ENCODE measurements at regions not wholly inside any gene's neighbourhood (a gene's known extent, or its start where the extent isn't known, plus 50 kb on each side); places are given as distances from the start of the nearest gene placed in this dataset.

DNA sequence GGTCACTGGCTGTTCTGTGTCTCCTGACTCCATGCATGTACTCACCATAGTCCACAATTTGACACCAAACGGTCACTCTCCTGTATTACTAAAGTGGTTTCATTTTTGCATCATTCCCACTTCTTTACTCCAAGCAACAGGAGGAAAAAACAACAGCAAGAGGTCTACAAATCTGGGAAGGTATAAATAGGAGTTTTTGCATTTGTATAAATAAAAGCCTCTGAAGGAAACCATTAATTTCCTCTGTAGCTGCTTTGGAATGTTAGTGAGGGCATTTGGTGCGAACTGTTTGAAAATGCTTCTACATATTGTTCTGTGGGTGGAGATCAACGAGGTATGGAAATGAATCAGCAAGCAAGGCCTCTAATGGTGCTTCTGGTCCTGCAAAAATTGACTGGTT is 148.5 kb upstream of the DLX2 start:
- peak; percentile 78 for DNase-seq
- no peaks in the 10 kb centered on the region for H3K9me3 ChIP-seq (ENCODE audit: low read depth)
- H3K4me1 ChIP-seq (ENCODE audit: insufficient read depth): peaks cover 67% of the 10 kb centered on the region
- H3K4me2 ChIP-seq (ENCODE audit: unreplicated experiment): peak overlapping the region; percentile 65
- H3K27ac ChIP-seq: peak overlapping the region; percentile 72
- H3K9ac ChIP-seq: peak overlapping the region; percentile 20
- H3F3A ChIP-seq (ENCODE audit: insufficient read depth): peaks cover 72% of the 10 kb centered on the region
- TF ChIP-seq EZH2 (IDR thresholded peaks at IDR 0.05; ENCODE audit: insufficient read depth, poor library complexity, severe bottlenecking) (no peak), EZH2phosphoT487 (IDR thresholded peaks at IDR 0.05; ENCODE audit: insufficient read depth, low read depth) (no peak)
- no peaks in the 10 kb centered on the region for H3K27me3 ChIP-seq (replicated peaks; ENCODE audit: insufficient read depth)
- H3K9me2 ChIP-seq (ENCODE audit: insufficient read depth): no peaks in the 10 kb centered on the region
- H3K79me2 ChIP-seq (ENCODE audit: insufficient read depth): no peaks in the 10 kb centered on the region
- H2AFZ ChIP-seq: 0 out of 2 replicates have a peak overlapping the region, but pooled peaks have one; percentile 4
- H3K36me3 ChIP-seq (ENCODE audit: low read depth): no peaks in the 10 kb centered on the region
- peak overlapping the region; percentile 47 for H3K4me3 ChIP-seq
- 11 to 16% methylated on average over 3 of the region's 3 CpGs for WGBS, 2 experiments (ENCODE audit: low coverage in 1 of 2, low lambda C conversion rate in 2 of 2, missing lambda C conversion rate in 2 of 2)
- H4K20me1 ChIP-seq (ENCODE audit: insufficient read depth): no peaks in the 10 kb centered on the region
- in situ Hi-C loops (cut with MboI): no loop called here

DNA sequence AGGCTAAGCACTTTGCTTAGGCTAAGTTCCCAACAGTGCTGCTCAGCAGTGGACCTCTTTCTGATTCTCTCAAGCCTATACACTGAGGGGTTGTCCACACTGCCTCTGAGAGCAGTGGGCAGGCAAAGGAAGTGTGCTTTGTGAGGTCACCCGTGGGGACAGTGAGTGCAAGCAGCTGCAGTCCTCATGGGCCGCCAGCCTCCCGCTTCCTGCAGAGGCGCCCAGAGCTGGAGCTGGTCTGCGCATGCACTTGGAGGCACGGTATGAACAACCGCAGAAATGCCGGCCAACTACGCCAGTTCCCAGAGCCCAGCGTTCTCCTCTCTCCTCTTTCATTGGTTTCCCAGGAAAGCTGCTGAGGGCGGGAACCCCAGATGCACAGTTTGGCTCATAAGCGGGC is 149.5 kb upstream of the DLX2 start:
- peaks cover 75% of the 10 kb centered on the region for H3K4me1 ChIP-seq (ENCODE audit: insufficient read depth)
- H3K27me3 ChIP-seq (replicated peaks; ENCODE audit: insufficient read depth): no peaks in the 10 kb centered on the region
- in situ Hi-C loops (cut with MboI): no loop called here
- H3K4me2 ChIP-seq (ENCODE audit: unreplicated experiment): peak overlapping the region; percentile 32
- H3K9me3 ChIP-seq (ENCODE audit: low read depth): no peaks in the 10 kb centered on the region
- no peaks in the 10 kb centered on the region for H4K20me1 ChIP-seq (ENCODE audit: insufficient read depth)
- H3K4me3 ChIP-seq: no peak overlapping the region
- H3K9me2 ChIP-seq (ENCODE audit: insufficient read depth): no peaks in the 10 kb centered on the region
- H2AFZ ChIP-seq: no peak overlapping the region
- DNase-seq: no peak
- H3K79me2 ChIP-seq (ENCODE audit: insufficient read depth): no peaks in the 10 kb centered on the region
- H3K27ac ChIP-seq: peak overlapping the region; percentile 29; the same call in 1 of the 2 replicates
- TF ChIP-seq EZH2 (IDR thresholded peaks at IDR 0.05; ENCODE audit: insufficient read depth, poor library complexity, severe bottlenecking): no peak
- TF ChIP-seq EZH2phosphoT487 (IDR thresholded peaks at IDR 0.05; ENCODE audit: insufficient read depth, low read depth): no peak
- 95 to 97% methylated on average over 12 of the region's 12 CpGs for WGBS, 2 experiments (ENCODE audit: low coverage in 1 of 2, low lambda C conversion rate in 2 of 2, missing lambda C conversion rate in 2 of 2)
- H3K36me3 ChIP-seq (ENCODE audit: low read depth): no peaks in the 10 kb centered on the region
- H3F3A ChIP-seq (ENCODE audit: insufficient read depth): peaks cover 72% of the 10 kb centered on the region
- no peak overlapping the region for H3K9ac ChIP-seq

DNA sequence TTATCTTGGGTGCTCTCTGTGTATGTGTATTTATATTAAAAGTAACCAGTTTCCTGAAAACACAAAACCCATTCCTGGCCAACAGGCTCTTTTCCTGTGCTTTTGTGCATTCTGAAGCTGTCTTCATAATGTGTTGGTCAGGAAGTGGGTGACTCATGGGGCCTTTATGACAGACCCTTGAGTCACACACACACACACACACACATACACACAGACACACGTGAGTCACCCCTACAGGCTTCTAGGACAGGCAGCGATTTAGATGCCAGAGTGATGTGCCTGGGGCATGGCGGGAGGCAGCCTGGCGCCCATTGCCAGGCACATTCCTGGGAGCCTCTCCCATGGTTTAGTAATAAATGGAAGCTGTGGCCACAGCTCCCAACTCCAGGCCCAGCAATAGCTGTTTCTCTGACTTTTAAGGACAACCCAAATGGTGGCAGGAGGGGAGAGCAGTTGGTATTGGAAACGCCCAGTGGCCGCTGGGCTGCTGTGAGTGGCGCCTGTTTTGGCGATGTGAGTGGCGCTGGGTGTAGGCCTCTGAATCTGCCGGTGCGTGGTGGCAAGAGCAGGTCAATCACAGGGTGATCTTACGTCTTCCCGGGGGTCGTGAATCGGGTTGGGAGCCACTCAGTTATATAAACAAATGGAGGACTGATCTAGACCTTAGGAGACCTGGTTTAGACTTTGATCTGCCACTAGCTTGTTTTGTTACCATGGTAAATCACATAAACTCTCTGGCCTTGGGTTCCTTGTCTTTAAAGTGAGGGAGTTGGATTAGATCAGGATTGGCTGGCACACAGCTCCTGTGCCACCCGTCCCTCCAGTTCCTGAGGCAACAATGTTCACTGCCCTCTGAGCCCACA is 150.7 kb upstream of the DLX2 start:
- H2AFZ ChIP-seq: 0 out of 2 replicates have a peak overlapping the region, but pooled peaks have one; percentile 2
- H3K9me2 ChIP-seq (ENCODE audit: insufficient read depth): no peaks in the 10 kb centered on the region
- TF ChIP-seq EZH2 (IDR thresholded peaks at IDR 0.05; ENCODE audit: insufficient read depth, poor library complexity, severe bottlenecking) (no peak), EZH2phosphoT487 (IDR thresholded peaks at IDR 0.05; ENCODE audit: insufficient read depth, low read depth) (no peak)
- in situ Hi-C loops (cut with MboI): no loop called here
- no peaks in the 10 kb centered on the region for H3K9me3 ChIP-seq (ENCODE audit: low read depth)
- H3K27ac ChIP-seq: peak overlapping the region; percentile 76
- peaks cover 65% of the 10 kb centered on the region for H3K4me1 ChIP-seq (ENCODE audit: insufficient read depth)
- no peaks in the 10 kb centered on the region for H3K36me3 ChIP-seq (ENCODE audit: low read depth)
- peak overlapping the region; percentile 32 for H3K4me2 ChIP-seq (ENCODE audit: unreplicated experiment)
- H3K9ac ChIP-seq: peak overlapping the region; percentile 16; the same call in 1 of the 2 replicates
- H3K4me3 ChIP-seq: no peak overlapping the region
- H3K27me3 ChIP-seq (replicated peaks; ENCODE audit: insufficient read depth): no peaks in the 10 kb centered on the region
- no peaks in the 10 kb centered on the region for H3K79me2 ChIP-seq (ENCODE audit: insufficient read depth)
- peak; percentile 98 for DNase-seq
- H4K20me1 ChIP-seq (ENCODE audit: insufficient read depth): no peaks in the 10 kb centered on the region
- peaks cover 63% of the 10 kb centered on the region for H3F3A ChIP-seq (ENCODE audit: insufficient read depth)
- 58% methylated on average over 16 of the region's 16 CpGs for WGBS, 2 experiments (ENCODE audit: low coverage in 1 of 2, low lambda C conversion rate in 2 of 2, missing lambda C conversion rate in 2 of 2)

DNA sequence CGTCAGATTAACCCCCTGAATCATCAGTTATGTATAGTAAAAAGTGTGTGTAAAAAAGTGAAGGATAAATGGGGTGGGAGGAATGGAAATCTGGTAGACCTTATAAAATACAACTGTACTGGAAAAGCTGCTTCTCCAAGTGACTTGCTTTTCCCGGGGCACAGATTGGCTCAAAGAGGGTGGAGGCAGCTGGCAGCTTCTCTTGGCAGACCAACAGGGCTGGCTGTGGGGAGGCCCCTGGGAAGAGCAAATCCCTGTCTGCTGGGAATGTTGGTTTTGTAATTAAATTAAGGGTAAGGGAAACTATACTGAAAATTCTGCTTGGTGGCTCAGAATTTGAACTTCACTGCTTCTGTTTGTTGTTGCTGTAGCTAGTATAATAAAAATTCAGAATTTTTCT is 154.2 kb upstream of the DLX2 start:
- H2AFZ ChIP-seq: peak overlapping the region; percentile 25; the same call in 1 of the 2 replicates
- 32 to 41% methylated on average over 2 of the region's 2 CpGs for WGBS, 2 experiments (ENCODE audit: low coverage in 1 of 2, low lambda C conversion rate in 2 of 2, missing lambda C conversion rate in 2 of 2)
- TF ChIP-seq EZH2phosphoT487 (IDR thresholded peaks at IDR 0.05; ENCODE audit: insufficient read depth, low read depth) (no peak), EZH2 (IDR thresholded peaks at IDR 0.05; ENCODE audit: insufficient read depth, poor library complexity, severe bottlenecking) (no peak)
- peaks cover 41% of the 10 kb centered on the region for H3K4me1 ChIP-seq (ENCODE audit: insufficient read depth)
- H3K9me2 ChIP-seq (ENCODE audit: insufficient read depth): no peaks in the 10 kb centered on the region
- no peaks in the 10 kb centered on the region for H3K27me3 ChIP-seq (replicated peaks; ENCODE audit: insufficient read depth)
- in situ Hi-C loops (cut with MboI): no loop called here
- no peak overlapping the region for H3K27ac ChIP-seq
- H4K20me1 ChIP-seq (ENCODE audit: insufficient read depth): no peaks in the 10 kb centered on the region
- H3K4me3 ChIP-seq: no peak overlapping the region
- H3K9me3 ChIP-seq (ENCODE audit: low read depth): no peaks in the 10 kb centered on the region
- H3K4me2 ChIP-seq (ENCODE audit: unreplicated experiment): no peak overlapping the region
- peaks cover 28% of the 10 kb centered on the region for H3F3A ChIP-seq (ENCODE audit: insufficient read depth)
- DNase-seq: peak; percentile 53
- H3K9ac ChIP-seq: no peak overlapping the region
- no peaks in the 10 kb centered on the region for H3K36me3 ChIP-seq (ENCODE audit: low read depth)
- H3K79me2 ChIP-seq (ENCODE audit: insufficient read depth): no peaks in the 10 kb centered on the region

Measured in GM23248 (cell line).